GM10266 (cell line): ENCODE measurements at regions not wholly inside any gene's neighbourhood (a gene's known extent, or its start where the extent isn't known, plus 50 kb on each side); places are given as distances from the start of the nearest gene placed in this dataset.

Source experiments
- DNase-seq: peaks from one replicate; pipeline ENCODE4 v3.0.0; 2012; ENCODE audit errors: extremely low spot score
- CTCF ChIP-seq: IDR thresholded peaks from 2 replicates; pipeline ENCODE4 v1.5.1; 2012; ENCODE audit warnings: mild to moderate bottlenecking, low read depth; ENCODE audit not compliant: control insufficient read depth, insufficient read depth; ENCODE audit errors: missing control alignments

- TF ChIP-seq CTCF, result no peak
- DNase-seq, result no peak
These were observed 758.2 kb upstream of the NDST4 start for GRCh38 chr4:115871596-115871995.

- no peak for TF ChIP-seq CTCF
- no peak for DNase-seq
These were observed 753.0 kb upstream of the NDST4 start for GRCh38 chr4:115866364-115866896.

- DNase-seq, result no peak
- no peak for TF ChIP-seq CTCF
These were observed 752.3 kb upstream of the NDST4 start for GRCh38 chr4:115865736-115866135.

- DNase-seq, result no peak
- TF ChIP-seq CTCF, result no peak
These were observed 739.3 kb upstream of the NDST4 start for GRCh38 chr4:115852767-115853091.

- peak; percentile 73 for TF ChIP-seq CTCF
- peak; percentile 43 for DNase-seq
These were observed 738.7 kb upstream of the NDST4 start for GRCh38 chr4:115851918-115852766.

GRCh38 chr4:115850799-115851509 lies 737.5 kb upstream of the NDST4 start:
- no peak for TF ChIP-seq CTCF
- no peak for DNase-seq

GRCh38 chr4:115844180-115844579 lies 730.8 kb upstream of the NDST4 start:
- no peak for TF ChIP-seq CTCF
- DNase-seq, result no peak
